HUES6 (cell line): ENCODE measurements at regions not wholly inside any gene's neighbourhood (a gene's known extent, or its start where the extent isn't known, plus 50 kb on each side); places are given as distances from the start of the nearest gene placed in this dataset.
A peak's percentile ranks its signal among the peaks of the same experiment; 100 is the strongest.
"Not testable (repeated sequence)": the region's sequence is repeated elsewhere in the genome, so short reads cannot be mapped to it uniquely, and the experiment has no call there.

Source experiments
- H3K27ac ChIP-seq: 2 replicates; pipeline ENCODE4 v1.7.0; 2013; ENCODE audit warnings: low read depth, mild to moderate bottlenecking, low read length, inconsistent platforms
- H3K27me3 ChIP-seq: 2 replicates; pipeline ENCODE4 v1.6.1; 2013; ENCODE audit warnings: low read length; ENCODE audit not compliant: control insufficient read depth, insufficient read depth
- H3K36me3 ChIP-seq: 2 replicates; pipeline ENCODE4 v1.6.1; 2013; ENCODE audit warnings: low read length; ENCODE audit not compliant: control insufficient read depth, insufficient read depth
- H3K4me1 ChIP-seq: 2 replicates; pipeline ENCODE4 v1.6.1; 2013; ENCODE audit warnings: low read length; ENCODE audit not compliant: control insufficient read depth, insufficient read depth
- H3K4me3 ChIP-seq: 2 replicates; pipeline ENCODE4 v1.5.1; 2013; ENCODE audit warnings: low read depth, low read length
- H3K9ac ChIP-seq: one replicate; pipeline ENCODE4 v1.6.1; 2013; ENCODE audit warnings: mild to moderate bottlenecking, low read length
- H3K9me3 ChIP-seq: 2 replicates; pipeline ENCODE4 v1.6.1; 2013; ENCODE audit warnings: low read depth, low read length; ENCODE audit not compliant: control insufficient read depth, insufficient read depth

DNA sequence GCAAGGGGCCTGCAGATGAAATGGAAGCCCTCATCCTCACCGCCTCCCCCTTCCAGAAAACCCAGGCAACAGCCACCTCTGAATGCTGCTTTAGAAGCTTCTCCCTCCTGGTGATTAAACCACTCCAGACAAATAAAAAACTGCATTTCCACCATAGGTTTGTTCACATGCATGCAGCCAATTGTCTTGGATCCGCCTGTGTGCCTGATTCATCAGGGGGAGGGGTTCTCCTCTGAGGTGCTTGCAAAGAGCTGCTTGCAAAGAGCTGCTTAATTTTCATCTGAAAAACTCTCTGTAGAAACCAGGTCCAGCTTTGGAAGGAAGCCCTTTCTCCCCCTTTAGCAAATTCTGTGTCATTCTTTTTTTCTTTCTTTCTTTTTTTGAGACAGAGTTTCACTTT is 100.6 kb downstream of the DEFB131A start:
- not testable (repeated sequence) for H3K27me3 ChIP-seq, H3K4me3 ChIP-seq, H3K27ac ChIP-seq, H3K9me3 ChIP-seq, H3K36me3 ChIP-seq, H3K9ac ChIP-seq
- peaks cover 13% of the 10 kb centered on the region; the same call in 1 of the 2 replicates for H3K4me1 ChIP-seq

GRCh38 chr4:9547470-9547869 is 103.3 kb downstream of the DEFB131A start:
- not testable (repeated sequence) for H3K4me3 ChIP-seq, H3K4me1 ChIP-seq, H3K27me3 ChIP-seq

DNA sequence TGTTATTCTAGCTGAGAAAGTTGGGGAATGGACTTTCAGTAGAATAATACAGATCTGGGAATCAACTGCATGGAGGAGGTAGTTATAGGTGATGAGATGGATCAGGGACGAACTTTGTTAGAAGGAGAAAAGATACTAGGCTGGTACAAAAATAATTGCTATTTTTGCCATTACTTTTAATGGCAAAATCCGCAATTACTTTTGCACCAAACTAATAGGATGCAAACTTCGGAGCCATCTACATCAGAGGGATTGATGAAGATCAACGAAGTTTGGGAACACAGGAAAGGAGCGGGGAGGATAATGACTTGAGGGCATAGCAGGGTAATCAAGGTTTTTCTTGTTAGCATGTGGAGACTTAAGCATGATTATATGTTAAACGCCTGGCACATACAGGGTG is 111.9 kb downstream of the DEFB131A start:
- not testable (repeated sequence) for H3K27me3 ChIP-seq, H3K4me3 ChIP-seq, H3K9ac ChIP-seq, H3K36me3 ChIP-seq, H3K27ac ChIP-seq, H3K9me3 ChIP-seq, H3K4me1 ChIP-seq

More at GRCh38 chr4:9547470-9547869, 103.3 kb downstream of the DEFB131A start:
- H3K27ac ChIP-seq, H3K36me3 ChIP-seq, H3K9me3 ChIP-seq, H3K9ac ChIP-seq: not testable (repeated sequence)

GRCh38 chr4:9577869-9578268 is 133.7 kb downstream of the DEFB131A start:
- H3K36me3 ChIP-seq, H3K27ac ChIP-seq, H3K4me3 ChIP-seq, H3K4me1 ChIP-seq, H3K27me3 ChIP-seq, H3K9ac ChIP-seq: not testable (repeated sequence)
- peaks cover 24% of the 10 kb centered on the region for H3K9me3 ChIP-seq

- H3K27ac ChIP-seq, H3K9ac ChIP-seq, H3K36me3 ChIP-seq, H3K4me3 ChIP-seq, H3K27me3 ChIP-seq, H3K4me1 ChIP-seq: not testable (repeated sequence)
- H3K9me3 ChIP-seq = peaks cover 13% of the 10 kb centered on the region
Observed at GRCh38 chr4:9582880-9583279, 138.7 kb downstream of the DEFB131A start.

GRCh38 chr4:9592010-9592409 is 147.8 kb downstream of the DEFB131A start:
- Histone ChIP-seq H3K36me3 (no peaks in the 10 kb centered on the region), H3K27me3 (no peaks in the 10 kb centered on the region), H3K27ac (no peak overlapping the region), H3K9ac (no peak overlapping the region), H3K9me3 (0 out of 2 replicates have a peak, but pooled peaks cover 5% of the 10 kb centered on the region), H3K4me3 (no peak overlapping the region), H3K4me1 (no peaks in the 10 kb centered on the region)

DNA sequence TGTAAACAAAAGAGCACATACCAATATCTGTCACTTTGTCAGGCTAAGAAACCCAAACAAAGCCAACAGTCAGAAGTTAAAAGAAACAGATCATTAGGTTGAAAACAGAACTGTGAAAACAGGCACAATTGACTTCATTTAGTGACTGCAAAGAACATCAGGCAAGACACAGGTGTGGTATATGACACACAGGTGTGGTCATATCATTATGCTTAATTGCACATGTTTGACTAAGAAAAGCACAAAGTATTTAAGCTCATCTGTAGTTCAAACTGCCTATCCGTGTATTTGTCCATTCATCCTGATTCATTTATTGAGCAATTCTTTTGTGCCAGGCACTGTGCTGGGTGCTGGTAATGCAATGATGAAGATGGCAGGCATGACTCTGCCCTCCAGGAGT is 150.7 kb downstream of the DEFB131A start:
- H3K27me3 ChIP-seq = no peaks in the 10 kb centered on the region
- H3K27ac ChIP-seq = no peak overlapping the region
- no peaks in the 10 kb centered on the region; the same call in 1 of the 2 replicates for H3K36me3 ChIP-seq
- H3K4me1 ChIP-seq = peaks cover 10% of the 10 kb centered on the region
- H3K4me3 ChIP-seq = no peak overlapping the region
- H3K9me3 ChIP-seq = peaks cover 7% of the 10 kb centered on the region; the same call in 1 of the 2 replicates
- H3K9ac ChIP-seq = no peak overlapping the region

- H3K27ac ChIP-seq, H3K4me3 ChIP-seq, H3K36me3 ChIP-seq, H3K9me3 ChIP-seq, H3K27me3 ChIP-seq, H3K9ac ChIP-seq: not testable (repeated sequence)
- peaks cover 16% of the 10 kb centered on the region for H3K4me1 ChIP-seq
Observed at GRCh38 chr4:9595531-9595930, 151.3 kb downstream of the DEFB131A start.

DNA sequence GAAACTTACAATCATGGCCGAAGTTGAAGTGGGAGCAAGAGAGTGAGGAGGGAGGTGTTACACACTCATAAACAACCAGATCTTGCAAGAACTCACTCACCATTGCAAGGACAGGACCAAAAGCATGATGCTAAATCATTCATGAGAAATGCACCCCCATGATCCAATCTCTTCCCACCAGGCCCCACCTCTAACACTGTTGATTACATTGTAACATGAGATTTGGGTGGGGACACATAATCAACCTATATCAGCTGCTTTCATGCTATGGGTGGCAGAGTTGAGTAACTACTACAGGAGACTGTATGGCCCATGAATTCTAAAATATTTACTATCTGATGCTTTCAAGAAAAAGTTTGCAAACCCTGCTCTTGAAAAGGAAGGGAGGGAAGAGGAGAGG is 155.1 kb downstream of the DEFB131A start:
- Histone ChIP-seq H3K9me3 (peaks cover 7% of the 10 kb centered on the region; the same call in 1 of the 2 replicates), H3K27me3 (no peaks in the 10 kb centered on the region), H3K4me1 (peaks cover 50% of the 10 kb centered on the region), H3K9ac (no peak overlapping the region), H3K4me3 (no peak overlapping the region), H3K27ac (no peak overlapping the region; the same call in 1 of the 2 replicates), H3K36me3 (no peaks in the 10 kb centered on the region; the same call in 1 of the 2 replicates)

DNA sequence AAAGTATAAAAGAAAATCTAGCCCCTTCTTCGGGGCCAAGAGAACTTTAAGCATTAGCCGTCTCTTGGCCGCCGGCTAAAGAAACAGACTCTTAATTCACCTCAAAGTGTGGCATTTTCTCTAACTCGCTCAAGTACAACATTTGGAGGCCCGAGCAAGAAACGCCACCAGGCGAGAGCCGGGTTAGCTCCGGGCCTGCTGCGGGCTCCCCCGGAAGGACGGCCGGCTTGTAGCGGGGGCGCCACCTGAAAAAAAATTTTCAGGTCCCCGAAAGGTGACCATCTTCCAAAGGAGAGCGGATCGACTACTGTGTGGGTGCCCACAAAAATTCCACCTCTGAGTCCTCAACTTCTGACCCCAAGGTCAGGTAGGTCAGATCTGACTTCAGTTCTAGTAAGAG is 156.0 kb downstream of the DEFB131A start:
- Histone ChIP-seq H3K27me3 (no peaks in the 10 kb centered on the region), H3K4me3 (no peak overlapping the region), H3K4me1 (peaks cover 58% of the 10 kb centered on the region), H3K27ac (peak overlapping the region; percentile 82; the same call in 1 of the 2 replicates), H3K9me3 (peaks cover 2% of the 10 kb centered on the region; the same call in 1 of the 2 replicates), H3K36me3 (no peaks in the 10 kb centered on the region; the same call in 1 of the 2 replicates), H3K9ac (peak overlapping the region; percentile 73)

- no peaks in the 10 kb centered on the region; the same call in 1 of the 2 replicates for H3K36me3 ChIP-seq
- no peaks in the 10 kb centered on the region for H3K27me3 ChIP-seq
- H3K4me1 ChIP-seq = peaks cover 65% of the 10 kb centered on the region
- H3K4me3 ChIP-seq = no peak overlapping the region
- peak overlapping the region; percentile 75 for H3K9ac ChIP-seq
- peak overlapping the region; percentile 82; the same call in 1 of the 2 replicates for H3K27ac ChIP-seq
- H3K9me3 ChIP-seq = peaks cover 2% of the 10 kb centered on the region; the same call in 1 of the 2 replicates
Observed at GRCh38 chr4:9602389-9602914, 158.2 kb downstream of the DEFB131A start.
